ENCODE measurements at regions not wholly inside any gene's neighbourhood (a gene's known extent, or its start where the extent isn't known, plus 50 kb on each side); places are given as distances from the start of the nearest gene placed in this dataset.

- 64 to 74% methylated on average over 2 of the region's 2 CpGs for WGBS, 2 donors
- DNase-seq (no peak), ATAC-seq (no peak)
- no peaks in the 10 kb centered on the region for H3K4me1 ChIP-seq
- no peak overlapping the region for H3K27ac ChIP-seq
- TF ChIP-seq CTCF (IDR thresholded peaks at IDR 0.05) = no peak
- H3K27me3 ChIP-seq = peaks cover 0 to 8% (median 0%) of the 10 kb centered on the region in 7 donors
- no peaks in the 10 kb centered on the region for H3K36me3 ChIP-seq
- H3K9me3 ChIP-seq = peaks cover 0 to 4% (median 0%) of the 10 kb centered on the region in 11 donors
- intact Hi-C loops (cut with DNase I) = no loop called here
- no peak overlapping the region for H3K4me3 ChIP-seq
Measured at GRCh38 chr13:97696921-97697320, 256.6 kb upstream of the IPO5 start.

GRCh38 chr13:97700306-97700848, 253.1 kb upstream of the IPO5 start:
- Histone ChIP-seq H3K27me3 (no peaks in the 10 kb centered on the region), H3K9me3 (no peaks in the 10 kb centered on the region), H3K36me3 (no peaks in the 10 kb centered on the region), H3K4me1 (no peaks in the 10 kb centered on the region), H3K27ac (no peak overlapping the region), H3K4me3 (no peak overlapping the region)
- intact Hi-C loops (cut with DNase I) = no loop called here
- 69 to 73% methylated on average over 6 of the region's 6 CpGs for WGBS, 2 donors
- no peak for TF ChIP-seq CTCF (IDR thresholded peaks at IDR 0.05)
- ATAC-seq (no peak), DNase-seq (no peak)

GRCh38 chr13:97702614-97703013, 250.9 kb upstream of the IPO5 start:
- no peak for DNase-seq
- H3K4me3 ChIP-seq = no peak overlapping the region
- no peaks in the 10 kb centered on the region for H3K36me3 ChIP-seq
- intact Hi-C loops (cut with DNase I) = no loop called here
- no peak for ATAC-seq
- H3K4me1 ChIP-seq = no peaks in the 10 kb centered on the region
- H3K9me3 ChIP-seq = no peaks in the 10 kb centered on the region
- H3K27me3 ChIP-seq = no peaks in the 10 kb centered on the region
- TF ChIP-seq CTCF (IDR thresholded peaks at IDR 0.05) = no peak
- no peak overlapping the region for H3K27ac ChIP-seq

GRCh38 chr13:97710797-97711196, 242.7 kb upstream of the IPO5 start:
- Histone ChIP-seq H3K4me1 (no peaks in the 10 kb centered on the region), H3K27me3 (no peaks in the 10 kb centered on the region), H3K36me3 (no peaks in the 10 kb centered on the region), H3K4me3 (no peak overlapping the region), H3K27ac (no peak overlapping the region), H3K9me3 (peaks cover 0 to 15% (median 5%) of the 10 kb centered on the region in 11 donors)
- no peak for DNase-seq
- 52 to 60% methylated on average over 1 of the region's 1 CpG for WGBS, 2 donors
- no peak for ATAC-seq
- no peak for TF ChIP-seq CTCF (IDR thresholded peaks at IDR 0.05)
- intact Hi-C loops (cut with DNase I) = no loop called here
